HepG2 (cell line): ENCODE measurements at regions not wholly inside any gene's neighbourhood (a gene's known extent, or its start where the extent isn't known, plus 50 kb on each side); places are given as distances from the start of the nearest gene placed in this dataset.

Source experiments
- ATAC-seq: fragments of 200-7000 bp; cut with Tn5 transposase; 3 replicates; pipeline ENCODE4 v1.9.1; 2020; ENCODE audit warnings: mild to moderate bottlenecking, moderate library complexity
- BruUV-seq: library from RNA; stranded (reverse); fragments of 400-500 nt; replicated peaks from 2 replicates; lab custom pipeline; 2021; lab: Mats Ljungman, UMichigan
- CTCF ChIA-PET: fragments of 300-600 bp; formaldehyde crosslinking; extraction: SDS; loops from one replicate; lab custom pipeline; 2021; ENCODE audit warnings: low total read pairs, inconsistent platforms, low intra/inter-chr PET ratio; lab: Yijun Ruan, JAX
- POLR2A ChIA-PET: fragments of 350-600 bp; sonication (Branson Sonifier 250); formaldehyde crosslinking; loops from one replicate; lab custom pipeline; 2020; ENCODE audit warnings: antibody characterized with exemption, inconsistent platforms; lab: Yijun Ruan, JAX
- DNase-seq: peaks from one replicate; pipeline ENCODE4 v3.0.0-alpha.2; 2015; ENCODE audit warnings: low spot score
- FAIRE-seq: peaks from 3 replicates; lab custom pipeline; 2011; peaks lifted over from hg19 to GRCh38; lab: Jason Lieb, UNC
- H2AFZ ChIP-seq: one replicate; pipeline ENCODE4 v1.6.1; 2011; ENCODE audit warnings: low read length, inconsistent platforms
- H3K27ac ChIP-seq: fragments of 300-600 bp; 3 replicates; pipeline ENCODE4 v1.8.0; 2011; ENCODE audit warnings: mixed run types, mild to moderate bottlenecking, mixed read lengths, low read length, inconsistent platforms; ENCODE audit not compliant: insufficient read depth; ENCODE audit errors: extremely low read length
- H3K27me3 ChIP-seq, 2 experiments: fragments of 200-600 bp in 1 of 2; 2 replicates in 1 of 2; 3 replicates in 1 of 2; pipeline versions ENCODE4 v1.6.0 to v1.8.0; 2011; ENCODE audit warnings: low read length in 2 of 2, mild to moderate bottlenecking in 2 of 2, moderate library complexity in 2 of 2, inconsistent platforms in 1 of 2; ENCODE audit not compliant: insufficient read depth in 2 of 2, control insufficient read depth in 1 of 2
- H3K36me3 ChIP-seq, 2 experiments: fragments of 200-600 bp in 1 of 2; replicated peaks in 1 of 2; 2 replicates in 1 of 2; 3 replicates in 1 of 2; pipeline versions ENCODE4 v1.5.1 to v1.8.0; 2011; ENCODE audit warnings: low read length in 2 of 2, inconsistent platforms in 1 of 2; ENCODE audit not compliant: insufficient read depth in 2 of 2, control insufficient read depth in 1 of 2
- H3K4me1 ChIP-seq: 2 replicates; pipeline ENCODE4 v1.5.1; 2012; ENCODE audit warnings: low read length, inconsistent platforms; ENCODE audit not compliant: insufficient read depth
- H3K4me2 ChIP-seq: 2 replicates; pipeline ENCODE4 v1.6.0; 2011; ENCODE audit warnings: low read depth, low read length, inconsistent platforms
- H3K4me3 ChIP-seq, 3 experiments: fragments of 200-600 bp in 1 of 3; sonication (generic), shearing (Covaris generic) in 1 of 3; replicated peaks in 1 of 3; 2 replicates each; pipeline ENCODE4 v1.5.1; 2011 to 2016; ENCODE audit warnings: low read length in 3 of 3, inconsistent platforms in 2 of 3, low read depth in 2 of 3, mild to moderate bottlenecking in 2 of 3, control low read depth in 1 of 3, mixed read lengths in 1 of 3; ENCODE audit not compliant: insufficient read depth in 1 of 3
- H3K79me2 ChIP-seq: one replicate; pipeline ENCODE4 v1.6.1; 2011; ENCODE audit warnings: low read length, inconsistent platforms; ENCODE audit not compliant: insufficient read depth
- H3K9ac ChIP-seq: 2 replicates; pipeline ENCODE4 v1.6.0; 2011; ENCODE audit warnings: mild to moderate bottlenecking, low read depth, low read length, inconsistent platforms; ENCODE audit not compliant: insufficient read depth
- H3K9me3 ChIP-seq: 2 replicates; pipeline ENCODE4 v1.5.1; 2012; ENCODE audit warnings: mild to moderate bottlenecking, low read length
- H4K20me1 ChIP-seq: 2 replicates; pipeline ENCODE4 v1.6.0; 2011; ENCODE audit warnings: inconsistent platforms, mild to moderate bottlenecking, low read length, moderate library complexity; ENCODE audit not compliant: insufficient read depth
- GATAD1 ChIP-seq: IDR thresholded peaks from 2 replicates; pipeline ENCODE4 v1.6.1; 2016; ENCODE audit warnings: missing genetic modification reagents, missing compliant biosample characterization
- PHB2 ChIP-seq: fragments of 450-650 bp; IDR thresholded peaks from 2 replicates; pipeline ENCODE4 v1.6.1; 2018; ENCODE audit not compliant: partially characterized antibody
- ZFP37 ChIP-seq: sonication (generic); formaldehyde crosslinking; IDR thresholded peaks from 2 replicates; pipeline ENCODE4 v1.4.0; 2020; ENCODE audit warnings: missing genetic modification reagents, borderline replicate concordance
- ZNF296 ChIP-seq: sonication (generic); formaldehyde crosslinking; conservative IDR thresholded peaks from 2 replicates; pipeline ENCODE4 v1.5.0; 2020; ENCODE audit warnings: mild to moderate bottlenecking, missing genetic modification reagents
- ZNF343 ChIP-seq: sonication (generic); formaldehyde crosslinking; IDR thresholded peaks from 2 replicates; pipeline ENCODE4 v1.4.0; 2020; ENCODE audit warnings: mild to moderate bottlenecking, missing genetic modification reagents
- WGBS: methylation state at CpG from one replicate; pipeline ENCODE4 v1.1.6; 2017; ENCODE audit warnings: low lambda C conversion rate; 5-methylcytosine and 5-hydroxymethylcytosine counted together
- in situ Hi-C: cut with HindIII; loops from 2 replicates; pipeline ENCODE4 v1.10.0; 2017; ENCODE audit warnings: low pct_unique_long_range_greater_than_20kb; ENCODE audit not compliant: extremely low pct_ligation_motif_present
- intact Hi-C: fragments of 100-400 bp; cut with micrococcal nuclease; formaldehyde crosslinking; loops from one replicate; pipeline ENCODE4 v1.10.0; 2022; ENCODE audit not compliant: unreplicated experiment
- TF ChIP-seq, protein P1 (sequence below): sonication (generic); formaldehyde crosslinking; IDR thresholded peaks from 2 replicates; pipeline ENCODE4 v1.4.0; 2020; ENCODE audit warnings: mild to moderate bottlenecking, low read depth, missing genetic modification reagents
- TF ChIP-seq, protein P2 (sequence below), 2 experiments: sonication (generic) in 1 of 2; formaldehyde crosslinking in 1 of 2; IDR thresholded peaks; 2 replicates each; pipeline versions ENCODE4 v1.6.1 to v1.9.0; 2014 to 2022; ENCODE audit warnings: antibody characterized with exemption in 1 of 2, borderline replicate concordance in 1 of 2, inconsistent platforms in 1 of 2, low read depth in 1 of 2, missing genetic modification reagents in 1 of 2
- TF ChIP-seq, protein P3 (sequence below): sonication (generic); formaldehyde crosslinking; IDR thresholded peaks from 2 replicates; pipeline ENCODE4 v1.4.0; 2020; ENCODE audit warnings: low read depth, mild to moderate bottlenecking, missing genetic modification reagents

DNA sequence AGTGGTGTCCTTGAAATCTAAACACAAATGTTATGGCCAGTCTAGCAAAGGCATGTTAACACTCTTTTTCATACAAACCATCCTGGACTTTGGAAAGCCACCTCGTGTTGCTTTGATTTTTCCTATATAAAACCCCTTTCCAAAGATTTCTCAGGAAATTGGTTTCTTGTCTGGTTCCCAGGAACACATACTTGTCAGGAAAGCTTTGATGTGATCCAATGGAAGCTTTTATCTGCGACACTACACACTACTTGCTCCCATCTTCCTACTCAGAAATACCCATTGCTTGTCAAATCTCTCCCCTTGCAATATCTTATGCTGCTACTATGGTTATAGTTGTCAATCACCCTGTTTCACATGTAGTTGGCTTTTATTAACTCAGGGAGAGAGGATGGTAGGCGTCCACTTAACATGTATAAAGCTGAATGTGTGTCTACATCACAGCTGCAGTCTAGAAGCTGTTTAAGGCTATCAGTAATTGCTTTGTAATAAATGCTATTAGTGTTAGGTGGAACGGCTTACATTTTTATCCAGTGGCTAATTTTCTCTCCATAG is 189.6 kb downstream of the GPAM start:
- Histone ChIP-seq H3K4me3 (no peak overlapping the region), H4K20me1 (no peaks in the 10 kb centered on the region), H3K36me3 (no peaks in the 10 kb centered on the region), H2AFZ (no peak overlapping the region), H3K27me3 (peaks cover 0 to 10% of the 10 kb centered on the region in 2 experiments; a peak in 1 of 5 replicates), H3K79me2 (no peaks in the 10 kb centered on the region), H3K4me1 (no peaks in the 10 kb centered on the region), H3K4me2 (no peak overlapping the region), H3K9ac (no peak overlapping the region), H3K27ac (no peak overlapping the region), H3K9me3 (no peaks in the 10 kb centered on the region)
- WGBS = 18% methylated on average over 4 of the region's 4 CpGs
- in situ Hi-C loops (no loop called here), intact Hi-C loops (no loop called here)
- no TSS peak for BruUV-seq
- FAIRE-seq (no peak), DNase-seq (no peak), ATAC-seq (no peak)
- TF ChIP-seq GATAD1 (CRISPR knock-in tag) (no peak), ZNF343 (CRISPR knock-in tag) (no peak), ZFP37 (CRISPR knock-in tag) (no peak), ZNF296 (CRISPR knock-in tag) (no peak), PHB2 (no peak)
- TF ChIP-seq, protein P1, sequence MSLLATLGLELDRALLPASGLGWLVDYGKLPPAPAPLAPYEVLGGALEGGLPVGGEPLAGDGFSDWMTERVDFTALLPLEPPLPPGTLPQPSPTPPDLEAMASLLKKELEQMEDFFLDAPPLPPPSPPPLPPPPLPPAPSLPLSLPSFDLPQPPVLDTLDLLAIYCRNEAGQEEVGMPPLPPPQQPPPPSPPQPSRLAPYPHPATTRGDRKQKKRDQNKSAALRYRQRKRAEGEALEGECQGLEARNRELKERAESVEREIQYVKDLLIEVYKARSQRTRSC (CRISPR knock-in tag) = no peak
- TF ChIP-seq, protein P2, sequence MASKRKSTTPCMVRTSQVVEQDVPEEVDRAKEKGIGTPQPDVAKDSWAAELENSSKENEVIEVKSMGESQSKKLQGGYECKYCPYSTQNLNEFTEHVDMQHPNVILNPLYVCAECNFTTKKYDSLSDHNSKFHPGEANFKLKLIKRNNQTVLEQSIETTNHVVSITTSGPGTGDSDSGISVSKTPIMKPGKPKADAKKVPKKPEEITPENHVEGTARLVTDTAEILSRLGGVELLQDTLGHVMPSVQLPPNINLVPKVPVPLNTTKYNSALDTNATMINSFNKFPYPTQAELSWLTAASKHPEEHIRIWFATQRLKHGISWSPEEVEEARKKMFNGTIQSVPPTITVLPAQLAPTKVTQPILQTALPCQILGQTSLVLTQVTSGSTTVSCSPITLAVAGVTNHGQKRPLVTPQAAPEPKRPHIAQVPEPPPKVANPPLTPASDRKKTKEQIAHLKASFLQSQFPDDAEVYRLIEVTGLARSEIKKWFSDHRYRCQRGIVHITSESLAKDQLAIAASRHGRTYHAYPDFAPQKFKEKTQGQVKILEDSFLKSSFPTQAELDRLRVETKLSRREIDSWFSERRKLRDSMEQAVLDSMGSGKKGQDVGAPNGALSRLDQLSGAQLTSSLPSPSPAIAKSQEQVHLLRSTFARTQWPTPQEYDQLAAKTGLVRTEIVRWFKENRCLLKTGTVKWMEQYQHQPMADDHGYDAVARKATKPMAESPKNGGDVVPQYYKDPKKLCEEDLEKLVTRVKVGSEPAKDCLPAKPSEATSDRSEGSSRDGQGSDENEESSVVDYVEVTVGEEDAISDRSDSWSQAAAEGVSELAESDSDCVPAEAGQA (IDR thresholded peaks at IDR 0.05; ENCODE audit: low read depth) = no peak
- TF ChIP-seq, protein P2 (CRISPR knock-in tag; IDR thresholded peaks at IDR 0.05; ENCODE audit: borderline replicate concordance) = no peak
- TF ChIP-seq, protein P3, sequence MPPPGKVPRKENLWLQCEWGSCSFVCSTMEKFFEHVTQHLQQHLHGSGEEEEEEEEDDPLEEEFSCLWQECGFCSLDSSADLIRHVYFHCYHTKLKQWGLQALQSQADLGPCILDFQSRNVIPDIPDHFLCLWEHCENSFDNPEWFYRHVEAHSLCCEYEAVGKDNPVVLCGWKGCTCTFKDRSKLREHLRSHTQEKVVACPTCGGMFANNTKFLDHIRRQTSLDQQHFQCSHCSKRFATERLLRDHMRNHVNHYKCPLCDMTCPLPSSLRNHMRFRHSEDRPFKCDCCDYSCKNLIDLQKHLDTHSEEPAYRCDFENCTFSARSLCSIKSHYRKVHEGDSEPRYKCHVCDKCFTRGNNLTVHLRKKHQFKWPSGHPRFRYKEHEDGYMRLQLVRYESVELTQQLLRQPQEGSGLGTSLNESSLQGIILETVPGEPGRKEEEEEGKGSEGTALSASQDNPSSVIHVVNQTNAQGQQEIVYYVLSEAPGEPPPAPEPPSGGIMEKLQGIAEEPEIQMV (CRISPR knock-in tag) = no peak
- ChIA-PET CTCF (no interaction called here), POLR2A (no interaction called here)
